K562 (cell line): ENCODE measurements at regions not wholly inside any gene's neighbourhood (a gene's known extent, or its start where the extent isn't known, plus 50 kb on each side); places are given as distances from the start of the nearest gene placed in this dataset.

Experiments used
- MYC ChIP-seq, 2 experiments: fragments of 250-450 bp in 1 of 2; sonication (Bioruptor Pico) in 1 of 2; IDR thresholded peaks; 2 replicates each; pipeline versions ENCODE4 v1.5.1 to v1.6.1; 2012 to 2021; ENCODE audit warnings: low read depth in 2 of 2, borderline replicate concordance in 1 of 2, improper control_type of control experiment in 1 of 2, low read length in 1 of 2, mild to moderate bottlenecking in 1 of 2, moderate library complexity in 1 of 2
- SAP30 ChIP-seq: fragments of 200-600 bp; sonication (generic); IDR thresholded peaks from 2 replicates; pipeline ENCODE4 v1.6.1; 2012; ENCODE audit warnings: borderline replicate concordance, low read depth, mild to moderate bottlenecking, moderate library complexity, low read length, control low read depth, inconsistent platforms; ENCODE audit not compliant: insufficient read depth, poor library complexity, severe bottlenecking
- SETDB1 ChIP-seq: IDR thresholded peaks from one replicate; pipeline ENCODE4 v1.6.1; 2012; ENCODE audit warnings: low read length, control low read depth, inconsistent platforms
- ZNF561 ChIP-seq: fragments of 450-650 bp; formaldehyde crosslinking; conservative IDR thresholded peaks from 2 replicates; pipeline ENCODE4 v1.4.0; 2020; ENCODE audit warnings: mild to moderate bottlenecking, moderate library complexity
- ZNF830 ChIP-seq: fragments of 250-450 bp; sonication (Bioruptor Pico); IDR thresholded peaks from 2 replicates; pipeline ENCODE4 v1.5.0; 2021; ENCODE audit warnings: mild to moderate bottlenecking

DNA sequence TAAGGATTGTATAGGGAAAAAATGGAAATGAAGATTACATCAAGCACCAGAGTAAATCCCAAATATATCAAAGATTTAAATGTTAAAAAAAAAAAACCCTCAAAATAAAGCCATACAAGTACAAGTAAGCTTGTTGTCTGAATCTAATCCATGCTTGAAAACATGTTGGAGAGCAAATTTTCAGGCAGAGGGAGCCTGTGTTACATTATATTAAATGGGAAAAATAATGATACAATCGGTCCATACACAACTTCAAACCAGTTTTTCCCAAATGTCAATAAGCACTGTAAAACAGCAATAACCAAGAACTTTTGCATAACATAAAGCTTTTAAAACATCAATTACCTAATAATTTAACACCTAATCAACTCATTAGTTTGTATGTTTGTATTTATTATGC is 949.4 kb upstream of the ADGRL4 start:
- TF ChIP-seq ZNF561 (CRISPR knock-in tag) (no peak), ZNF830 (CRISPR knock-in tag) (no peak), SETDB1 (no peak), SAP30 (no peak), MYC (IDR thresholded peaks at IDR 0.05; ENCODE audit: low read depth, low read length) (no peak), MYC (CRISPR knock-in tag; IDR thresholded peaks at IDR 0.05; ENCODE audit: borderline replicate concordance, low read depth) (no peak)
